DMS53 treated with DMSO at 0.1 percent for 48 hours (cell line): ENCODE measurements at regions not wholly inside any gene's neighbourhood (a gene's known extent, or its start where the extent isn't known, plus 50 kb on each side); places are given as distances from the start of the nearest gene placed in this dataset.
A peak's percentile ranks its signal among the peaks of the same experiment; 100 is the strongest.

Source experiments
- DNase-seq: peaks from one replicate; lab custom pipeline; 2025; ENCODE audit not compliant: unreplicated experiment; lab: John Stamatoyannopoulos, UW

- DNase-seq: no peak
These were observed 349.2 kb upstream of the MCTP2 start for GRCh38 chr15:93882141-93882540.

- no peak for DNase-seq
These were observed 350.1 kb upstream of the MCTP2 start for GRCh38 chr15:93881310-93881709.

- no peak for DNase-seq
These were observed 351.0 kb upstream of the MCTP2 start for GRCh38 chr15:93880358-93880757.

- no peak for DNase-seq
These were observed 360.8 kb upstream of the MCTP2 start for GRCh38 chr15:93870583-93870982.

- DNase-seq: no peak
These were observed 364.4 kb upstream of the MCTP2 start for GRCh38 chr15:93866948-93867347.

- no peak for DNase-seq
These were observed 364.9 kb upstream of the MCTP2 start for GRCh38 chr15:93866476-93866875.

GRCh38 chr15:93865586-93865985 is 365.8 kb upstream of the MCTP2 start:
- no peak for DNase-seq

- DNase-seq: no peak
These were observed 368.6 kb upstream of the MCTP2 start for GRCh38 chr15:93862791-93863190.

GRCh38 chr15:93861956-93862741 is 369.2 kb upstream of the MCTP2 start:
- no peak for DNase-seq

GRCh38 chr15:93861413-93861812 is 369.9 kb upstream of the MCTP2 start:
- DNase-seq: no peak

- no peak for DNase-seq
These were observed 370.7 kb upstream of the MCTP2 start for GRCh38 chr15:93860701-93861100.

- DNase-seq: no peak
These were observed 372.2 kb upstream of the MCTP2 start for GRCh38 chr15:93859176-93859575.

- no peak for DNase-seq
These were observed 376.1 kb upstream of the MCTP2 start for GRCh38 chr15:93855181-93855826.

GRCh38 chr15:93854088-93854487 is 377.3 kb upstream of the MCTP2 start:
- no peak for DNase-seq

GRCh38 chr15:93852761-93853160 is 378.6 kb upstream of the MCTP2 start:
- DNase-seq: no peak

GRCh38 chr15:93848490-93848889 is 382.9 kb upstream of the MCTP2 start:
- DNase-seq: no peak

- DNase-seq: no peak
These were observed 383.3 kb upstream of the MCTP2 start for GRCh38 chr15:93848076-93848475.

GRCh38 chr15:93846148-93846547 is 385.2 kb upstream of the MCTP2 start:
- no peak for DNase-seq

- DNase-seq: no peak
These were observed 393.9 kb upstream of the MCTP2 start for GRCh38 chr15:93837450-93837849.

GRCh38 chr15:93835344-93835743 is 396.0 kb upstream of the MCTP2 start:
- no peak for DNase-seq

- no peak for DNase-seq
These were observed 399.7 kb upstream of the MCTP2 start for GRCh38 chr15:93831641-93832040.

GRCh38 chr15:93830221-93831080 is 400.9 kb upstream of the MCTP2 start:
- peak; percentile 33 for DNase-seq
